ENCODE measurements at regions not wholly inside any gene's neighbourhood (a gene's known extent, or its start where the extent isn't known, plus 50 kb on each side); places are given as distances from the start of the nearest gene placed in this dataset.

- TF ChIP-seq CTCF (conservative IDR thresholded peaks at IDR 0.05), result no peak
- no peaks in the 10 kb centered on the region for H3K4me1 Mint-ChIP-seq (ENCODE audit: unreplicated experiment)
- peaks cover 5% of the 10 kb centered on the region for H3K9me3 Mint-ChIP-seq
- no peak overlapping the region for H3K4me3 Mint-ChIP-seq
- no peaks in the 10 kb centered on the region for H3K27me3 Mint-ChIP-seq
- DNase-seq (ENCODE audit: extremely low spot score, unreplicated experiment), result no peak
- H3K36me3 Mint-ChIP-seq, result no peaks in the 10 kb centered on the region
- no peak overlapping the region for H3K27ac Mint-ChIP-seq
These were observed 1260.7 kb downstream of the PLA2G4A start for GRCh38 chr1:188089461-188089860.

GRCh38 chr1:188096521-188096920 is 1267.8 kb downstream of the PLA2G4A start:
- peaks cover 5% of the 10 kb centered on the region for H3K9me3 Mint-ChIP-seq
- no peaks in the 10 kb centered on the region for H3K4me1 Mint-ChIP-seq (ENCODE audit: unreplicated experiment)
- no peaks in the 10 kb centered on the region for H3K27me3 Mint-ChIP-seq
- TF ChIP-seq CTCF (conservative IDR thresholded peaks at IDR 0.05), result no peak
- no peak overlapping the region for H3K4me3 Mint-ChIP-seq
- H3K36me3 Mint-ChIP-seq, result no peaks in the 10 kb centered on the region
- no peak for DNase-seq (ENCODE audit: extremely low spot score, unreplicated experiment)
- H3K27ac Mint-ChIP-seq, result no peak overlapping the region

DNA sequence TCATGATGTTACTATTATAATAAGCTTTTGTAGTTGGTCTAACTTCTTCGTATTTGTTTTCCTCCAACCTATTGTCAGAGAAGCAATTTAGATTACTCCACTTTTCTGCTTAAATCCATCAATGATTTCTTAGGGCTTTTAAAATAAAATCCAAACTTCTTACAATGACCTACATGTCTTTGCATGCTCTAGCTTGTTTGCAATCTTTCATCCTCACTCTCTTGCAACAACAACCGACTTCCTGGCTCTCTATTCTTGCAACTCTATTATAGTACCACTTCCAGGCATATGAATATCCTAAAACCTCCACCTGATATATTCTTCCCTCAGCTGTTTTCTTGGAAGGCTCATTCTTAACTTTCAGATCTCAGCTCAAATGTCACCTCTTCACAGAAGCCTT is 1288.7 kb downstream of the PLA2G4A start:
- Mint-ChIP-seq H3K27me3 (no peaks in the 10 kb centered on the region), H3K4me3 (no peak overlapping the region), H3K36me3 (no peaks in the 10 kb centered on the region), H3K4me1 (ENCODE audit: unreplicated experiment) (no peaks in the 10 kb centered on the region), H3K27ac (no peak overlapping the region), H3K9me3 (no peaks in the 10 kb centered on the region)
- no peak for TF ChIP-seq CTCF (conservative IDR thresholded peaks at IDR 0.05)
- no peak for DNase-seq (ENCODE audit: extremely low spot score, unreplicated experiment)

GRCh38 chr1:188122646-188123045 is 1293.9 kb downstream of the PLA2G4A start:
- Mint-ChIP-seq H3K27ac (no peak overlapping the region), H3K36me3 (no peaks in the 10 kb centered on the region), H3K9me3 (no peaks in the 10 kb centered on the region), H3K27me3 (no peaks in the 10 kb centered on the region), H3K4me3 (no peak overlapping the region), H3K4me1 (ENCODE audit: unreplicated experiment) (no peaks in the 10 kb centered on the region)
- no peak for DNase-seq (ENCODE audit: extremely low spot score, unreplicated experiment)
- TF ChIP-seq CTCF (conservative IDR thresholded peaks at IDR 0.05), result no peak

- no peak overlapping the region for H3K27ac Mint-ChIP-seq
- no peaks in the 10 kb centered on the region for H3K27me3 Mint-ChIP-seq
- TF ChIP-seq CTCF (conservative IDR thresholded peaks at IDR 0.05), result no peak
- H3K4me3 Mint-ChIP-seq, result no peak overlapping the region
- no peaks in the 10 kb centered on the region for H3K36me3 Mint-ChIP-seq
- DNase-seq (ENCODE audit: extremely low spot score, unreplicated experiment), result no peak
- no peaks in the 10 kb centered on the region for H3K9me3 Mint-ChIP-seq
- H3K4me1 Mint-ChIP-seq (ENCODE audit: unreplicated experiment), result no peaks in the 10 kb centered on the region
These were observed 1298.8 kb downstream of the PLA2G4A start for GRCh38 chr1:188127507-188127906.

DNA sequence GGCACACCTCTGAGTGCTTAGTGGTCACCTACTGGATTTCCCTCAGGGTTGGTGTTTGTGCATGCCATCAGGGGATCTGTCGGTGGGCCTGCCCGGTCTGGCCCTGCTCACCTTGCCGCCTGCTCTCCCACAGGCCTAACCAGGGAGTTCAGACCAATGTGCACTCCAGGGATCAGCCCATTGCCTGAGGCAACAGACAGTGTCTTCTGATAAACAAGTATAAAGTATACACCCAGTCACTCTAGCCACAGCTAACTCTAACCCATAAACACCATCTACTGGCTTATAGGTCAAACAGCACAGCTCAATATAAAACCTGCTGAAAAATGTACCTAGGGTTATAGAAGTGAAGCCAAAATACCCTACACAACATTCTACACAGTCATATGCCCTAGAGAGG is 1300.0 kb downstream of the PLA2G4A start:
- no peak for TF ChIP-seq CTCF (conservative IDR thresholded peaks at IDR 0.05)
- Mint-ChIP-seq H3K4me3 (no peak overlapping the region), H3K36me3 (no peaks in the 10 kb centered on the region), H3K27ac (no peak overlapping the region), H3K27me3 (no peaks in the 10 kb centered on the region), H3K9me3 (no peaks in the 10 kb centered on the region), H3K4me1 (ENCODE audit: unreplicated experiment) (no peaks in the 10 kb centered on the region)
- DNase-seq (ENCODE audit: extremely low spot score, unreplicated experiment), result no peak

All from type B pancreatic cell (in vitro differentiated cells).